Stimulated activated naive B cell treated with anti-CD40 and anti-IgM and Interleukin-4, amounts not matched to agents 10 μg/mL and 1 μg/mL and 100 μg/mL, for 72 hours (primary cell): ENCODE measurements at regions not wholly inside any gene's neighbourhood (a gene's known extent, or its start where the extent isn't known, plus 50 kb on each side); places are given as distances from the start of the nearest gene placed in this dataset.

ENCODE experiments used
- ATAC-seq, 2 donors: fragments of 150-1000 bp; cut with Tn5 transposase; replicated peaks; 2 replicates each; pipeline ENCODE4 v1.10.0; 2021; ENCODE audit warnings: moderate library complexity in 1 of 2
- DNase-seq: peaks from one replicate; pipeline ENCODE4 v3.0.0; 2021
- H3K27ac Mint-ChIP-seq: one replicate; pipeline ENCODE4 v1.8.0; 2022; ENCODE audit warnings: mild to moderate bottlenecking, mixed read lengths
- H3K27me3 Mint-ChIP-seq, 2 donors: one replicate each; pipeline ENCODE4 v1.8.0; 2022; ENCODE audit warnings: mixed read lengths in 2 of 2
- H3K36me3 Mint-ChIP-seq, 2 donors: one replicate each; pipeline ENCODE4 v1.8.0; 2022; ENCODE audit warnings: mixed read lengths in 2 of 2, mild to moderate bottlenecking in 1 of 2
- H3K4me1 Mint-ChIP-seq, 2 donors: one replicate each; pipeline ENCODE4 v1.8.0; 2022; ENCODE audit warnings: mixed read lengths in 2 of 2, mild to moderate bottlenecking in 1 of 2
- H3K4me3 Mint-ChIP-seq, 2 donors: one replicate each; pipeline ENCODE4 v1.8.0; 2022; ENCODE audit warnings: mild to moderate bottlenecking in 2 of 2, mixed read lengths in 2 of 2, moderate library complexity in 1 of 2
- H3K9me3 Mint-ChIP-seq, 2 donors: one replicate each; pipeline ENCODE4 v1.8.0; 2022; ENCODE audit warnings: mixed read lengths in 2 of 2, mild to moderate bottlenecking in 1 of 2

GRCh38 chr5:38011668-38012188, 171.9 kb upstream of the GDNF start:
- Mint-ChIP-seq H3K36me3 (no peaks in the 10 kb centered on the region), H3K27me3 (peaks cover 0 to 7% of the 10 kb centered on the region in 2 donors), H3K4me1 (no peaks in the 10 kb centered on the region), H3K27ac (no peak overlapping the region), H3K4me3 (no peak overlapping the region), H3K9me3 (peaks cover 0 to 9% of the 10 kb centered on the region in 2 donors)
- DNase-seq (no peak), ATAC-seq (no peak)

DNA sequence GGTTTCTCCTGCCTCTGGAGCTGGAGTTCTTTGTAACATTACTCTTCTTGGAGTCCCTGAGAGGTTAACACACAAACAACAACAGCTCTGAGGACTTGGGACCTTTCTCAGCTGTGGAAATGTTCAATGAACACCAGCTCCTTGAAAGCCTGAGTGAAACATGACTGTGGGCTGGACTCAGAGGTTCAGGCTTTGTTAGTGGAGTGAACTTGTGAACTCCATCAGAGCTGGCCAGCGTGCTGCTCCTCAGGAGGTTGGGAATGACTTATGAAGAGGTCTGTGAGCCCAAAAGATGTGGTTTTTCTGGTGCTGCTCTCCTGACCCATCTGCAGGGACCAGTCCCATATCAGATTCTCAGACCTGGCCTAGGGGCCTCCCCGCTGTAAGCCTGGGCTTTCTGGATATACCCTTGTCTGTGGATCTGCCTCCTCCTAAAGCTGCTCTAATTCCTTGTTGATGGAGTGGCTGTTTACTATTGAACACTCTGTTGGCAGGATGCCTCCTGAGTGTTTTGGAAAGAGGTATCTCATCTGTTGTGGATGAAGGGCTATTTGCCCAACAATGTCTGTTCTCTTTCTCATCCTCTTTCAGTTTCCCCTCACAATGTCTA, 170.0 kb upstream of the GDNF start:
- Mint-ChIP-seq H3K4me1 (no peaks in the 10 kb centered on the region), H3K4me3 (no peak overlapping the region), H3K9me3 (peaks cover 1 to 9% of the 10 kb centered on the region in 2 donors), H3K27me3 (peaks cover 0 to 7% of the 10 kb centered on the region in 2 donors), H3K36me3 (no peaks in the 10 kb centered on the region), H3K27ac (no peak overlapping the region)
- no peak for DNase-seq
- no peak for ATAC-seq

DNA sequence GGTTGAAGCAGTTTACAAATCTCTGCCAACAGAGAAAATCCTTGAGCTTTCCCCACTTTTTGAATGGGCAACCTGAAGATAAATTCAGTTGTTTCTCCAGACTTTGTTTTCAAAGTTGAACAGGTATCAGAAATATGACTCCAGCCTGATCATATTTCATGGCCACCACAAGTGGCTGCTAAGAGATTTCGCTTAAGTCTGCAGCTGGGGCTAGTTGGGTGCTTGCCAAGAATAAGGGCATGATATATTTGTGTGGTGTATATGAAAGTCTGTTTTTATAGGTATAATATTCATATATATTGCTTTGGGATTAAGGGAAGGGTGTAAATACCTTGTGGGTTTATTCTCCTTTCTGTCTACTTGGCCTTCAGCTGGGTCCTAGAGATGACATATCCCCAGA, 168.4 kb upstream of the GDNF start:
- peaks cover 3 to 9% of the 10 kb centered on the region in 2 donors for H3K9me3 Mint-ChIP-seq
- H3K27ac Mint-ChIP-seq = no peak overlapping the region
- no peaks in the 10 kb centered on the region for H3K4me1 Mint-ChIP-seq
- H3K36me3 Mint-ChIP-seq = no peaks in the 10 kb centered on the region
- ATAC-seq (no peak), DNase-seq (no peak)
- peaks cover 0 to 7% of the 10 kb centered on the region in 2 donors for H3K27me3 Mint-ChIP-seq
- H3K4me3 Mint-ChIP-seq = no peak overlapping the region

- Mint-ChIP-seq H3K4me1 (no peaks in the 10 kb centered on the region), H3K27ac (no peak overlapping the region), H3K27me3 (no peaks in the 10 kb centered on the region), H3K4me3 (no peak overlapping the region), H3K36me3 (no peaks in the 10 kb centered on the region), H3K9me3 (peaks cover 0 to 1% of the 10 kb centered on the region in 2 donors)
- no peak for DNase-seq
- no peak for ATAC-seq
Measured at GRCh38 chr5:37999593-37999992, 159.8 kb upstream of the GDNF start.

DNA sequence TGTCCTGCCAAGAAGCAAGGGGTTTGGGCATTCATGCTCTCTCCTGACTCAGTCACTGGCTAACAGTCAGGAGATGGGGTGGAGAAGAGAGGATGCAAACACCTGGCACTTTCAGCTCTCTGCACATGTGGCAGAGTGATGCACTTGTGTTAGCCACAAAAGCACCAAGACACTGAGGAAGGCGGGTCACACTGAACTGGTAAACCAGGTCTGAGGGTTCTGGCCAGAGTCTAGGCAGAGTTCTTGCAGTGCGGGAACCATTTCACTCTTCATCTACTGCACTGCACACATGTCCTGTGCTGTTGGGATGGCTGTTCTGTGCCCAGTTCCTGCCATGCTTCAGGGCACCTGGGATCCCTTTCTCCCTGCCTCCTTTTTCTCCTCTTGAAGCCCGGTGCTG, 157.1 kb upstream of the GDNF start:
- no peak for DNase-seq
- Mint-ChIP-seq H3K4me3 (no peak overlapping the region), H3K27me3 (no peaks in the 10 kb centered on the region), H3K4me1 (no peaks in the 10 kb centered on the region), H3K36me3 (no peaks in the 10 kb centered on the region), H3K9me3 (no peaks in the 10 kb centered on the region), H3K27ac (no peak overlapping the region)
- ATAC-seq = no peak

- DNase-seq = no peak
- H3K4me1 Mint-ChIP-seq = no peaks in the 10 kb centered on the region
- no peak overlapping the region for H3K27ac Mint-ChIP-seq
- H3K4me3 Mint-ChIP-seq = no peak overlapping the region
- H3K27me3 Mint-ChIP-seq = no peaks in the 10 kb centered on the region
- no peaks in the 10 kb centered on the region for H3K36me3 Mint-ChIP-seq
- no peak for ATAC-seq
- no peaks in the 10 kb centered on the region for H3K9me3 Mint-ChIP-seq
Measured at GRCh38 chr5:37994729-37995128, 154.9 kb upstream of the GDNF start.

- Mint-ChIP-seq H3K9me3 (no peaks in the 10 kb centered on the region), H3K4me3 (no peak overlapping the region), H3K27me3 (no peaks in the 10 kb centered on the region), H3K36me3 (no peaks in the 10 kb centered on the region), H3K27ac (no peak overlapping the region), H3K4me1 (no peaks in the 10 kb centered on the region)
- peak in 1 of 2 donors; percentile 12 for ATAC-seq
- no peak for DNase-seq
Measured at GRCh38 chr5:37991301-37992299, 151.8 kb upstream of the GDNF start.

GRCh38 chr5:37989884-37990283, 150.0 kb upstream of the GDNF start:
- DNase-seq (no peak), ATAC-seq (no peak)
- Mint-ChIP-seq H3K4me3 (no peak overlapping the region), H3K27me3 (no peaks in the 10 kb centered on the region), H3K36me3 (no peaks in the 10 kb centered on the region), H3K27ac (no peak overlapping the region), H3K4me1 (no peaks in the 10 kb centered on the region), H3K9me3 (no peaks in the 10 kb centered on the region)

DNA sequence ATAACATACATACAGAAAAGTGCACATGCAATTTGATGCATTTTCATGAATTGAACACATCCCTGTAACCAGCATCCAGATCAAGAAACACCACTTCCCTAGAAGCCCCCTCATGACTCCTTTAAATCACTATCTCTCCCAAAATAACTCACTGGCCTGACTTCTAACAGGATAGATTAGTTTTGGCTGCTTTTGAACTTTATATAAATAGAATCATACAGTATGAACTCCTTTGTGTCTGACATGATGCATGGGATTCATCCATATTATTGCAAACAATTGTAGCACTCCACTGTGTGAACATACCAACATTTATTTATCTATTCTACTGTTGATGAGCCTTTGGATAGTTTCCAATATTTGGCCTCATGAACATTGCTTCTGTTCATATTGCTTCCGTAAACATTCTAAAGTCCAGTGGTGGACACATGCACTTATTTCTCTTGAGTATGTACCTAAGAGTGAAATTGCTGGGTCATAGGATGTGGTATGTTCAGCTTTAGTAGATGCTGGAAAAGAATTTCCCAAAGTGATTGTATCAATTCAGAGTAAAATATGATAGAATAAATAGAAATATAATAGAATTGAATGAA, 148.7 kb upstream of the GDNF start:
- DNase-seq = no peak
- ATAC-seq = no peak
- Mint-ChIP-seq H3K27ac (no peak overlapping the region), H3K27me3 (no peaks in the 10 kb centered on the region), H3K4me3 (no peak overlapping the region), H3K36me3 (no peaks in the 10 kb centered on the region), H3K9me3 (no peaks in the 10 kb centered on the region), H3K4me1 (no peaks in the 10 kb centered on the region)

DNA sequence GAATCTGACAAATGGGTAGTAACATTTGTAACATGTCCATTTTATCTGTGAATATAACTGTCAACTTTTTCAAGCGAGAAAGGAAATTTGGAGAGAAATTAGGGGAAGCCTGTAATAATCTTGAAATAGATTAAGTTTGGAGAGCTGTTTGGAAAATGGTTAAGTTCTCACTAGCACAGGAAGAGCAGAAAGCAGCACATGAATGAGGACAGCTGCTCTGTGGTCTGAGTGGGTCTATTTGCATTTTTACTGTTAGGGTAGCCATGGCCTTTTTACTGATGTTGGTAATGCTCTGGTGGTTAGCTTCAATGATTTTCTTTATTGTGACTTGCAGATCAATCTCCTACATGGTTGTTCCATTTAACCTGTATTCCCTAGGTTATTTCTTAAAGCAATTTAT, 144.5 kb upstream of the GDNF start:
- H3K27me3 Mint-ChIP-seq = no peaks in the 10 kb centered on the region
- no peak for ATAC-seq
- H3K4me3 Mint-ChIP-seq = no peak overlapping the region
- no peak overlapping the region for H3K27ac Mint-ChIP-seq
- H3K4me1 Mint-ChIP-seq = no peaks in the 10 kb centered on the region
- no peaks in the 10 kb centered on the region for H3K36me3 Mint-ChIP-seq
- peaks cover 0 to 6% of the 10 kb centered on the region in 2 donors for H3K9me3 Mint-ChIP-seq
- DNase-seq = no peak

DNA sequence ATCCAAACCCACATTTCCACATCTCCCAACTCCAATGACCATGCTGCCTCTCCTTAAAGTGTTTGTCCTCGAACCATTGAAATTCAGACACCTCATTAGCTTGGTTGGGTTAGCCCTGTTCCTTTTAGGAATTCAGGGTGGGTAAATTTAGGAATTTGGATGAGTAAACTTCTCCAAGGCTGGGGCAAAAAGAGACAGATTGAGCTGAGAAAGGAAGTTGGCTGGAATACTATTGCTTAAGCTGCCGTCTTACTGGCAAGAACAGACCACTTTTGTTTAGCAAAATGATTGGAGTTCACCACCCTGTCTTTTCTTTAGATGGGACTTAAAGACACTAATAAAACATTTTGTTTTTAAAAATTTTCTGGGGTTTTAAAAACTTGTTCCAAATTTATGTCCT, 143.6 kb upstream of the GDNF start:
- Mint-ChIP-seq H3K27me3 (no peaks in the 10 kb centered on the region), H3K9me3 (peaks cover 0 to 6% of the 10 kb centered on the region in 2 donors), H3K36me3 (no peaks in the 10 kb centered on the region), H3K4me1 (no peaks in the 10 kb centered on the region), H3K27ac (no peak overlapping the region), H3K4me3 (no peak overlapping the region)
- ATAC-seq (no peak), DNase-seq (no peak)

DNA sequence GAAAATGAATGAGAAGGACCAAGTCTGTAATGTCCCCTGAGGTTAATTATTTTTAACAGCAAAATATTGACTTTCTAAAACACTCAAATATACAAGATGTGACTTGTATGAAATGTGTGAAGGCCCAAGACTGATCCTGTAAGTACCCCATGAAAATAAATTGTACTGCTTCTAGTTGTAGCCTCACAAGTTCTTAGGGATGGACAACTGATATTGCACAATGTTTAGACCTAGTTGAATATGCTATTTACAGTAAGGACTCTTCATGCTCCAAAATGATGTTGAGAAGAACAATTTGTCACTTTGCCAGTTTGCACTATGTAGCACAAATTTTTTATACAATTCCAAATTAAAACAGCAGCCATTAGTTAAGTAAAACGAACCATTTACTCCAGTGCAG, 139.7 kb upstream of the GDNF start:
- no peak for DNase-seq
- no peaks in the 10 kb centered on the region for H3K4me1 Mint-ChIP-seq
- H3K27me3 Mint-ChIP-seq = no peaks in the 10 kb centered on the region
- H3K36me3 Mint-ChIP-seq = no peaks in the 10 kb centered on the region
- H3K27ac Mint-ChIP-seq = no peak overlapping the region
- H3K4me3 Mint-ChIP-seq = no peak overlapping the region
- ATAC-seq = no peak
- H3K9me3 Mint-ChIP-seq = peaks cover 7 to 8% of the 10 kb centered on the region in 2 donors

DNA sequence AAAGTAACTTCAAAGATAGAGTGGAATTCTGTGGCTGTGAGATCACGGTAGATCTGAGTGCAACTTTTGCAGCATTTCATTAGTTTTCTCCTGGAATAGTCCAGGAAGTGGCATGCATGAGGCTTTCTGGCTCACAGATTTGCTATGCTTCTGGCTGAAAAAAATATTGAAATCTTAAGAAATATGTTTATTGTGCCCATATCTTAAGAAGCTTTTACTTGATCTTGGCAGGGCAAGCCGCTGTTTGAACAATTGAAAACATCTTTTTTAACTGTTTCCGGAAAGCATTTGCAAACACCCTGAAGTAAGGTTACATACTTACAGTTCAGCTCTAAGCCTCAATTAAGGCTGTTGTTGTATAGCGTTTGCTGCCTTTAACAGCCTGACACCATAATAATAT, 135.7 kb upstream of the GDNF start:
- ATAC-seq (no peak), DNase-seq (no peak)
- H3K9me3 Mint-ChIP-seq = peaks cover 3 to 7% of the 10 kb centered on the region in 2 donors
- H3K27me3 Mint-ChIP-seq = no peaks in the 10 kb centered on the region
- no peaks in the 10 kb centered on the region for H3K4me1 Mint-ChIP-seq
- H3K27ac Mint-ChIP-seq = no peak overlapping the region
- H3K36me3 Mint-ChIP-seq = no peaks in the 10 kb centered on the region
- H3K4me3 Mint-ChIP-seq = no peak overlapping the region

DNA sequence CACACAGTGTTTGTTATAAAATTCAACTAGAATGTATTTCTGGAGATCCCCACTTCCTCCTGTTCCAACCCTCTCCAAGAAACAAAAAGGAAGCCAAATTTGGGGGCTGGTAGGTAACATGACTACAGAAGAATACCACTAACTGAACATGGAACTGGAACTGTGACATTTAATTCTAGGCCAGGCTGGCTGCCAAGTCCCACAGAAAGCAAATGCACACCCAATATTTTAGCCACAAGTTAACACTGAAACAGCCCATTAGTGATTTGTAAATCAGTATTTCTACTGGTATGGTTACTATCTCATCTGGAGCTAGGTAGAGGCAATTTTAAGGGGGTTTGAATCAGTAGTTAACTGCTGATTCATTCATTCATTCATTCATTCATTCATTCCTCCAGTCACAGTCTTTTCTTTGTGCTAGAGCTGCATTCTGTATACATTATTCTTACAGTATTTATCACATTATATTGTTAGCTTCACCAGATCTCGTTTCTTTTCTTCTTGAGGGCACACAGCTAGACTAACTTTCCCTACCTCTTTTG, 131.7 kb upstream of the GDNF start:
- ATAC-seq (no peak), DNase-seq (no peak)
- no peaks in the 10 kb centered on the region for H3K27me3 Mint-ChIP-seq
- H3K9me3 Mint-ChIP-seq = peaks cover 2 to 4% of the 10 kb centered on the region in 2 donors
- no peaks in the 10 kb centered on the region for H3K4me1 Mint-ChIP-seq
- no peak overlapping the region for H3K27ac Mint-ChIP-seq
- H3K4me3 Mint-ChIP-seq = no peak overlapping the region
- no peaks in the 10 kb centered on the region for H3K36me3 Mint-ChIP-seq
